SK-N-SH treated with all-trans-retinoic acid at 6 μM for 48 hours (cell line): ENCODE measurements at regions not wholly inside any gene's neighbourhood (a gene's known extent, or its start where the extent isn't known, plus 50 kb on each side); places are given as distances from the start of the nearest gene placed in this dataset.

Source experiments
- ATAC-seq: fragments of 200-7000 bp; cut with Tn5 transposase; 3 replicates; pipeline ENCODE4 v1.9.1; 2020; ENCODE audit warnings: mild to moderate bottlenecking, moderate library complexity
- ARNTL ChIP-seq: fragments of 450-650 bp; formaldehyde crosslinking; IDR thresholded peaks from 2 replicates; pipeline ENCODE4 v1.5.0; 2020; ENCODE audit warnings: low read depth, mild to moderate bottlenecking, moderate library complexity, borderline replicate concordance
- BACH2 ChIP-seq: fragments of 250-450 bp; sonication (Bioruptor Pico); IDR thresholded peaks from 2 replicates; pipeline ENCODE4 v1.9.0; 2021; ENCODE audit warnings: mild to moderate bottlenecking, borderline replicate concordance
- CREB5 ChIP-seq: fragments of 250-450 bp; sonication (Bioruptor Pico); IDR thresholded peaks from 2 replicates; pipeline ENCODE4 v1.5.1; 2020; ENCODE audit warnings: low read depth, mild to moderate bottlenecking, moderate library complexity
- CSDC2 ChIP-seq: fragments of 250-450 bp; sonication (Bioruptor Pico); IDR thresholded peaks from 2 replicates; pipeline ENCODE4 v1.5.0; 2020; ENCODE audit warnings: mild to moderate bottlenecking, moderate library complexity
- CSRNP3 ChIP-seq: fragments of 250-450 bp; sonication (Bioruptor Pico); IDR thresholded peaks from 2 replicates; pipeline ENCODE4 v1.5.1; 2021; ENCODE audit warnings: mild to moderate bottlenecking, moderate library complexity
- ESRRG ChIP-seq: fragments of 250-450 bp; sonication (Bioruptor Pico); IDR thresholded peaks from 2 replicates; pipeline ENCODE4 v1.6.1; 2021; ENCODE audit warnings: mild to moderate bottlenecking
- GLIS3 ChIP-seq: fragments of 250-450 bp; sonication (Bioruptor Pico); IDR thresholded peaks from 2 replicates; pipeline ENCODE4 v1.5.0; 2020; ENCODE audit warnings: mild to moderate bottlenecking, moderate library complexity
- ISL1 ChIP-seq: fragments of 250-450 bp; sonication (Bioruptor Pico); IDR thresholded peaks from 2 replicates; pipeline ENCODE4 v2.1.2; 2022; ENCODE audit warnings: mild to moderate bottlenecking, moderate library complexity
- OSR1 ChIP-seq: fragments of 250-450 bp; sonication (Bioruptor Pico); IDR thresholded peaks from 2 replicates; pipeline ENCODE4 v1.8.0; 2022; ENCODE audit warnings: moderate library complexity, mild to moderate bottlenecking, inconsistent platforms
- PATZ1 ChIP-seq: fragments of 250-450 bp; sonication (Bioruptor Pico); IDR thresholded peaks from 2 replicates; pipeline ENCODE4 v1.8.0; 2020; ENCODE audit warnings: mild to moderate bottlenecking, moderate library complexity, borderline replicate concordance
- POU6F1 ChIP-seq: fragments of 250-450 bp; sonication (Bioruptor Pico); IDR thresholded peaks from 2 replicates; pipeline ENCODE4 v1.8.0; 2021; ENCODE audit warnings: low read depth, mild to moderate bottlenecking, moderate library complexity, borderline replicate concordance
- PPARA ChIP-seq: fragments of 250-450 bp; sonication (Bioruptor Pico); IDR thresholded peaks from 2 replicates; pipeline ENCODE4 v1.5.0; 2020; ENCODE audit warnings: mild to moderate bottlenecking, borderline replicate concordance
- RARB ChIP-seq: fragments of 250-450 bp; sonication (Bioruptor Pico); IDR thresholded peaks from 2 replicates; pipeline ENCODE4 v1.8.0; 2021; ENCODE audit warnings: mild to moderate bottlenecking, moderate library complexity
- TCF4 ChIP-seq: fragments of 250-450 bp; sonication (Bioruptor Pico); IDR thresholded peaks from 2 replicates; pipeline ENCODE4 v1.8.0; 2021; ENCODE audit warnings: mild to moderate bottlenecking, moderate library complexity, borderline replicate concordance
- TOX ChIP-seq: fragments of 250-450 bp; sonication (Bioruptor Pico); IDR thresholded peaks from 2 replicates; pipeline ENCODE4 v1.8.0; 2021; ENCODE audit warnings: mild to moderate bottlenecking, moderate library complexity, borderline replicate concordance
- TSHZ2 ChIP-seq: fragments of 250-450 bp; sonication (Bioruptor Pico); IDR thresholded peaks from 2 replicates; pipeline ENCODE4 v1.5.0; 2020; ENCODE audit warnings: mild to moderate bottlenecking, moderate library complexity
- ZC3H10 ChIP-seq: fragments of 250-450 bp; sonication (Bioruptor Pico); IDR thresholded peaks from 2 replicates; pipeline ENCODE4 v1.5.1; 2021; ENCODE audit warnings: mild to moderate bottlenecking, moderate library complexity
- ZFP3 ChIP-seq: fragments of 250-450 bp; sonication (Bioruptor Pico); IDR thresholded peaks from 2 replicates; pipeline ENCODE4 v1.5.0; 2020; ENCODE audit warnings: mild to moderate bottlenecking, moderate library complexity
- ZFP30 ChIP-seq: fragments of 450-650 bp; formaldehyde crosslinking; IDR thresholded peaks from 2 replicates; pipeline ENCODE4 v1.5.0; 2022; ENCODE audit warnings: mild to moderate bottlenecking, moderate library complexity
- ZNF565 ChIP-seq: fragments of 450-650 bp; formaldehyde crosslinking; conservative IDR thresholded peaks from 2 replicates; pipeline ENCODE4 v1.5.0; 2020; ENCODE audit warnings: low read depth, mild to moderate bottlenecking, moderate library complexity
- ZNF8 ChIP-seq: fragments of 450-650 bp; formaldehyde crosslinking; IDR thresholded peaks from 2 replicates; pipeline ENCODE4 v1.5.0; 2020; ENCODE audit warnings: mild to moderate bottlenecking, moderate library complexity

GRCh38 chr11:112336356-112336886, 75.8 kb upstream of the PLET1 start:
- TF ChIP-seq ISL1 (CRISPR knock-in tag) (no peak), PATZ1 (no peak), CSRNP3 (no peak), BACH2 (CRISPR knock-in tag) (no peak), ARNTL (CRISPR knock-in tag) (no peak), ESRRG (CRISPR knock-in tag) (no peak), OSR1 (CRISPR knock-in tag) (no peak), TCF4 (CRISPR knock-in tag) (no peak), ZNF565 (CRISPR knock-in tag) (no peak), RARB (no peak), POU6F1 (no peak), ZFP3 (CRISPR knock-in tag) (no peak), PPARA (no peak), TSHZ2 (no peak), GLIS3 (no peak), ZC3H10 (no peak), ZNF8 (CRISPR knock-in tag) (no peak), CREB5 (CRISPR knock-in tag) (no peak), TOX (no peak), CSDC2 (no peak)
- ATAC-seq = no peak

- TF ChIP-seq TOX (no peak), POU6F1 (no peak), ZFP30 (CRISPR knock-in tag) (no peak), ZC3H10 (no peak), CSDC2 (no peak), ZNF8 (CRISPR knock-in tag) (no peak)
- TF ChIP-seq, all 23 proteins: peak for 0
- no peak for ATAC-seq
Measured at GRCh38 chr11:112339566-112339965, 78.9 kb upstream of the PLET1 start.
